CD4-positive, alpha-beta memory T cell (primary cell): ENCODE measurements at regions not wholly inside any gene's neighbourhood (a gene's known extent, or its start where the extent isn't known, plus 50 kb on each side); places are given as distances from the start of the nearest gene placed in this dataset.
A peak's percentile ranks its signal among the peaks of the same experiment; 100 is the strongest.
"Not testable (repeated sequence)": the region's sequence is repeated elsewhere in the genome, so short reads cannot be mapped to it uniquely, and the experiment has no call there.

Experiments used
- CTCF ChIA-PET: fragments of 350-600 bp; sonication (Branson Sonifier 250); formaldehyde crosslinking; loops from one replicate; lab custom pipeline; 2021; ENCODE audit warnings: inconsistent platforms; ENCODE audit not compliant: partially characterized antibody; lab: Charles Lee
- POLR2A ChIA-PET: fragments of 350-600 bp; sonication (Branson Sonifier 250); formaldehyde crosslinking; loops from one replicate; lab custom pipeline; 2021; ENCODE audit not compliant: partially characterized antibody; lab: Charles Lee
- DNase-seq, 5 donors: peaks; one replicate each; pipeline versions ENCODE4 v3.0.0 to v3.0.0-alpha.2; 2020 to 2022; ENCODE audit warnings: mixed read lengths in 1 of 5
- H3K27ac ChIP-seq: one replicate; pipeline ENCODE4 v1.7.0; 2013; ENCODE audit warnings: low read depth, low read length
- H3K27me3 ChIP-seq: 2 replicates; pipeline ENCODE4 v1.7.0; 2013; ENCODE audit warnings: mild to moderate bottlenecking, low read length, moderate library complexity; ENCODE audit not compliant: insufficient read depth
- H3K36me3 ChIP-seq: 2 replicates; pipeline ENCODE4 v1.7.0; 2013; ENCODE audit warnings: mild to moderate bottlenecking, low read length, moderate library complexity; ENCODE audit not compliant: insufficient read depth
- H3K4me1 ChIP-seq: 2 replicates; pipeline ENCODE4 v1.7.0; 2013; ENCODE audit warnings: mild to moderate bottlenecking, low read length, moderate library complexity; ENCODE audit not compliant: insufficient read depth
- H3K4me3 ChIP-seq, 2 donors: one replicate each; pipeline ENCODE4 v1.7.0; 2013; ENCODE audit warnings: low read length in 2 of 2, mild to moderate bottlenecking in 1 of 2
- H3K9me3 ChIP-seq, 2 donors: one replicate each; pipeline ENCODE4 v1.7.0; 2013; ENCODE audit warnings: low read length in 2 of 2, control low read depth in 1 of 2; ENCODE audit not compliant: control insufficient read depth in 1 of 2
- H3K27ac Mint-ChIP-seq, 7 donors: one replicate each; pipeline ENCODE4 v1.8.0; 2020 to 2021; ENCODE audit warnings: mixed read lengths in 7 of 7, mild to moderate bottlenecking in 6 of 7, inconsistent platforms in 3 of 7, moderate library complexity in 3 of 7
- H3K27me3 Mint-ChIP-seq, 2 donors: one replicate each; pipeline ENCODE4 v1.8.0; 2020 to 2021; ENCODE audit warnings: mixed read lengths in 2 of 2
- H3K36me3 Mint-ChIP-seq, 2 donors: one replicate each; pipeline ENCODE4 v1.8.0; 2020 to 2021; ENCODE audit warnings: mixed read lengths in 2 of 2, inconsistent platforms in 1 of 2, mild to moderate bottlenecking in 1 of 2
- H3K4me1 Mint-ChIP-seq, 4 donors: one replicate each; pipeline ENCODE4 v1.8.0; 2020 to 2021; ENCODE audit warnings: mixed read lengths in 4 of 4, mild to moderate bottlenecking in 1 of 4
- H3K4me3 Mint-ChIP-seq, 8 donors: one replicate each; pipeline ENCODE4 v1.8.0; 2020 to 2021; ENCODE audit warnings: mixed read lengths in 8 of 8, mild to moderate bottlenecking in 7 of 8, moderate library complexity in 6 of 8, inconsistent platforms in 3 of 8
- H3K9me3 Mint-ChIP-seq, 8 donors: one replicate each; pipeline ENCODE4 v1.8.0; 2020 to 2021; ENCODE audit warnings: mixed read lengths in 8 of 8, mild to moderate bottlenecking in 5 of 8, inconsistent platforms in 3 of 8, moderate library complexity in 1 of 8
- intact Hi-C: fragments of 100-400 bp; cut with micrococcal nuclease; formaldehyde crosslinking; loops from one replicate; pipeline ENCODE4 v1.15.1; 2023

- ChIA-PET CTCF (no interaction called here), POLR2A (no interaction called here)
- Histone ChIP-seq H3K9me3 (no peaks in the 10 kb centered on the region), H3K27ac (no peak overlapping the region), H3K4me3 (no peak overlapping the region), H3K36me3 (no peaks in the 10 kb centered on the region), H3K4me1 (no peaks in the 10 kb centered on the region), H3K27me3 (no peaks in the 10 kb centered on the region)
- intact Hi-C loops = no loop called here
- DNase-seq = no peak
- Mint-ChIP-seq H3K27me3 (no peaks in the 10 kb centered on the region), H3K9me3 (peaks cover 0 to 25% (median 12%) of the 10 kb centered on the region in 8 donors), H3K4me3 (no peak overlapping the region), H3K4me1 (no peaks in the 10 kb centered on the region), H3K27ac (no peak overlapping the region), H3K36me3 (no peaks in the 10 kb centered on the region)
Measured at GRCh38 chr5:12947379-12947778, 997.1 kb downstream of the DNAH5 start.

GRCh38 chr5:12945477-12945876 is 999.0 kb downstream of the DNAH5 start:
- intact Hi-C loops, H3K27ac Mint-ChIP-seq, H3K27me3 ChIP-seq, CTCF ChIA-PET, H3K4me1 ChIP-seq, H3K36me3 Mint-ChIP-seq, H3K4me3 ChIP-seq, H3K4me1 Mint-ChIP-seq, H3K9me3 ChIP-seq, H3K27ac ChIP-seq, POLR2A ChIA-PET, H3K27me3 Mint-ChIP-seq, H3K4me3 Mint-ChIP-seq, H3K36me3 ChIP-seq: not testable (repeated sequence)
- DNase-seq = peak in 1 of 5 donors; percentile 19
- peaks cover 0 to 23% (median 11%) of the 10 kb centered on the region in 8 donors for H3K9me3 Mint-ChIP-seq

GRCh38 chr5:12936221-12936620 is 1008.3 kb downstream of the DNAH5 start:
- H3K4me1 Mint-ChIP-seq = no peaks in the 10 kb centered on the region
- H3K27ac ChIP-seq = no peak overlapping the region
- POLR2A ChIA-PET = no interaction called here
- no peaks in the 10 kb centered on the region for H3K27me3 ChIP-seq
- H3K27ac Mint-ChIP-seq = no peak overlapping the region
- no peaks in the 10 kb centered on the region for H3K9me3 ChIP-seq
- no peak for DNase-seq
- no peaks in the 10 kb centered on the region for H3K4me1 ChIP-seq
- H3K9me3 Mint-ChIP-seq = peaks cover 0 to 31% (median 10%) of the 10 kb centered on the region in 8 donors
- no peaks in the 10 kb centered on the region for H3K27me3 Mint-ChIP-seq
- no peaks in the 10 kb centered on the region for H3K36me3 Mint-ChIP-seq
- CTCF ChIA-PET = no interaction called here
- no peaks in the 10 kb centered on the region for H3K36me3 ChIP-seq
- H3K4me3 Mint-ChIP-seq = no peak overlapping the region
- intact Hi-C loops = no loop called here
- no peak overlapping the region for H3K4me3 ChIP-seq

- Mint-ChIP-seq H3K36me3 (no peaks in the 10 kb centered on the region), H3K27ac (no peak overlapping the region), H3K4me1 (no peaks in the 10 kb centered on the region), H3K9me3 (peaks cover 0 to 31% (median 9%) of the 10 kb centered on the region in 8 donors), H3K4me3 (no peak overlapping the region), H3K27me3 (no peaks in the 10 kb centered on the region)
- Histone ChIP-seq H3K36me3 (no peaks in the 10 kb centered on the region), H3K27ac (no peak overlapping the region), H3K27me3 (no peaks in the 10 kb centered on the region), H3K9me3 (no peaks in the 10 kb centered on the region), H3K4me1 (no peaks in the 10 kb centered on the region), H3K4me3 (no peak overlapping the region)
- DNase-seq = no peak
- intact Hi-C loops = no loop called here
- POLR2A ChIA-PET = no interaction called here
- CTCF ChIA-PET = no interaction called here
Measured at GRCh38 chr5:12934722-12935121, 1009.8 kb downstream of the DNAH5 start.

GRCh38 chr5:12920527-12920926 is 1016.3 kb upstream of the CTNND2 start:
- DNase-seq = no peak
- Histone ChIP-seq H3K27me3 (no peaks in the 10 kb centered on the region), H3K27ac (no peak overlapping the region), H3K4me1 (no peaks in the 10 kb centered on the region), H3K36me3 (no peaks in the 10 kb centered on the region), H3K9me3 (no peaks in the 10 kb centered on the region), H3K4me3 (no peak overlapping the region)
- intact Hi-C loops = no loop called here
- no peak overlapping the region for H3K4me3 Mint-ChIP-seq
- ChIA-PET POLR2A (no interaction called here), CTCF (no interaction called here)
- H3K9me3 Mint-ChIP-seq = peaks cover 0 to 23% (median 7%) of the 10 kb centered on the region in 8 donors
- no peaks in the 10 kb centered on the region for H3K4me1 Mint-ChIP-seq
- no peaks in the 10 kb centered on the region for H3K36me3 Mint-ChIP-seq
- no peaks in the 10 kb centered on the region for H3K27me3 Mint-ChIP-seq
- H3K27ac Mint-ChIP-seq = no peak overlapping the region

- Histone ChIP-seq H3K27ac (no peak overlapping the region), H3K4me3 (no peak overlapping the region), H3K4me1 (no peaks in the 10 kb centered on the region), H3K9me3 (no peaks in the 10 kb centered on the region), H3K36me3 (no peaks in the 10 kb centered on the region), H3K27me3 (no peaks in the 10 kb centered on the region)
- intact Hi-C loops = no loop called here
- DNase-seq = no peak
- ChIA-PET POLR2A (no interaction called here), CTCF (no interaction called here)
- H3K4me1 Mint-ChIP-seq = no peaks in the 10 kb centered on the region
- H3K36me3 Mint-ChIP-seq = no peaks in the 10 kb centered on the region
- peaks cover 0 to 14% (median 7%) of the 10 kb centered on the region in 8 donors for H3K9me3 Mint-ChIP-seq
- H3K27me3 Mint-ChIP-seq = no peaks in the 10 kb centered on the region
- no peak overlapping the region for H3K27ac Mint-ChIP-seq
- no peak overlapping the region for H3K4me3 Mint-ChIP-seq
Measured at GRCh38 chr5:12911156-12911555, 1006.9 kb upstream of the CTNND2 start.

- CTCF ChIA-PET = no interaction called here
- no peaks in the 10 kb centered on the region for H3K27me3 ChIP-seq
- H3K27ac Mint-ChIP-seq = no peak overlapping the region
- no peak for DNase-seq
- H3K4me1 Mint-ChIP-seq = no peaks in the 10 kb centered on the region
- H3K36me3 ChIP-seq = no peaks in the 10 kb centered on the region
- H3K36me3 Mint-ChIP-seq = no peaks in the 10 kb centered on the region
- H3K27me3 Mint-ChIP-seq = no peaks in the 10 kb centered on the region
- H3K27ac ChIP-seq = no peak overlapping the region
- intact Hi-C loops = no loop called here
- no peak overlapping the region for H3K4me3 Mint-ChIP-seq
- H3K9me3 Mint-ChIP-seq = peaks cover 0 to 14% (median 8%) of the 10 kb centered on the region in 8 donors
- no peaks in the 10 kb centered on the region for H3K4me1 ChIP-seq
- no peak overlapping the region for H3K4me3 ChIP-seq
- POLR2A ChIA-PET = no interaction called here
- H3K9me3 ChIP-seq = no peaks in the 10 kb centered on the region
Measured at GRCh38 chr5:12910641-12911040, 1006.4 kb upstream of the CTNND2 start.

GRCh38 chr5:12902611-12903010 is 998.4 kb upstream of the CTNND2 start:
- intact Hi-C loops = no loop called here
- no peak overlapping the region for H3K27ac ChIP-seq
- no peak overlapping the region for H3K4me3 ChIP-seq
- no peaks in the 10 kb centered on the region for H3K4me1 ChIP-seq
- H3K36me3 ChIP-seq = no peaks in the 10 kb centered on the region
- ChIA-PET POLR2A (no interaction called here), CTCF (no interaction called here)
- Mint-ChIP-seq H3K36me3 (no peaks in the 10 kb centered on the region), H3K4me3 (no peak overlapping the region), H3K27me3 (no peaks in the 10 kb centered on the region), H3K4me1 (no peaks in the 10 kb centered on the region), H3K27ac (no peak overlapping the region), H3K9me3 (peaks cover 0 to 23% (median 11%) of the 10 kb centered on the region in 8 donors)
- H3K9me3 ChIP-seq = no peaks in the 10 kb centered on the region
- no peaks in the 10 kb centered on the region for H3K27me3 ChIP-seq
- DNase-seq = no peak
